ENCODE measurements at regions not wholly inside any gene's neighbourhood (a gene's known extent, or its start where the extent isn't known, plus 50 kb on each side); places are given as distances from the start of the nearest gene placed in this dataset.
"Not testable (repeated sequence)": the region's sequence is repeated elsewhere in the genome, so short reads cannot be mapped to it uniquely, and the experiment has no call there.

DNA sequence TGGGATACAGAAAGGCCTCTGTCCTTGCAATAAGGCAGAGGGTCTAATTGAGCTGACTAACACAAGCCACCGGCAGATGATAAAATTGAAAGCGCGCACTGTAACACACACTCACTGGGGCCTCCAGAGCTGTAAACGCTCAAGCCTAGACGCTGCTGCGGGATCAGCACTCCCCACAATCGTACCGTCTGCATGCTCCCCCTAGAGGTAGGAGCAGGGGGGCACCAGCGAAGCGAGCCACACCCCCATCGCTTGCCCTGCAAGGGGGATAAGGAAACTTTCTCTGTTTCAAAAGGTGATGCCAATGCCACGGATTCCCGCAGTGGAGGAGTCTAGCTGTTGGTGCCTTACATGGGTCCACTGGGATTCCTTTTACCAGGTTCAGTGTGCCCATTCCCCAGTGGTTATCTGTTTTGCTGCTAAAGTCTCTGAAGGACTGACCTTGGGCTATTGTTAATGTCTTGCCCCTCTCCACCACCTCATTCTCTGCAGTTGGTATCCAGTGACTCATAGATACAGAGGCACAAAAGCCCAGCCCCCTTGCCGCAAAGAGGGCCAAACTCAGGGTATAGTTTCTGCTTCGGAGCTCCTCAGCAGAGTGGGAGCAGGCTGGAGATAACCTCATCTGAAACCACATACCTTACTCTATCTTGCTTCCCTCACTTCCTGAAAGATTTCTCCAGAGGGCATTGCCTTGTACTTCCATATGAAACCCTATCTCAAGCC, 139.3 kb upstream of the KBTBD8 start:
- no peak for DNase-seq (ENCODE audit: low read depth)

DNA sequence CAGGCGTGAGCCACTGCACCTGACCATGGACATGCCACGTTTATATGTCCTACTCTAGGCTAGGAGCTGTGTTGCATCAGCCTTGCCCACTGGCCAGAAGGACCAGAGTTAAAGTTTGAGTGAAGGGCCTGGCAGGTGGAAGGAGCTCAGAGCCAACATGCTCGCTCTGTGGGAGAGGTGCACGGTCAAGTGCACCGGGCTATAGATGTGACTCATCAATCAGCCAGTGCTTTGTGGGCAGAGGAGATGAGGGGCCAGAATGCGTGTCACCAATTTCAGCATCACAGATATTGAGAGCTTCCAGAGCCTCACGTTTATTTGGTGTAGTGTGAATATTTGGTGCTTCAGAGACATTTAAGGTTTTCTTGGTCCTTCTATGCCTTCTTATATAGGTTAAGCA, 137.3 kb upstream of the KBTBD8 start:
- no peak for DNase-seq (ENCODE audit: low read depth)

- DNase-seq (ENCODE audit: low read depth) = no peak
Observed at GRCh38 chr3:66863205-66864111, 134.6 kb upstream of the KBTBD8 start.

DNA sequence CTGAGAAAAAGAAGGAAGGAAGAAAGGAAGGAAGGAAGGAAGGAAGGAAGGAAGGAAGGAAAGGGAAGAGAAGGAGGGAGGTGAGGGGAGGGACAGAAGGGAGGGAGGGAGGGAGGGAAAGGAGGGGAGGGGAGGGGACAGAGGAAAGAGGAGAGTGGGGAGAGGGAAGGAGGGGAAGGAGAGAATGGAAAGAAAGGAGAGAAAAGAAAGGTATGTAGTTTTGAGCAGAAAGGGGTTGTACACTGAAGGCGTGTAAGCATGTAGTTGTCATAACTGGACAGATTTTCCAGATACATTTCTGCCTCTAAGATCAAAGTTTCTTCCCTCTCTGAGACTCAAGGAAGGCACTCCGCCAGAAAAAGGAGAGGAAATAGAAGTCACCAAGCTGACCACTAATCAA, 113.4 kb upstream of the KBTBD8 start:
- DNase-seq (ENCODE audit: low read depth) = no peak

GRCh38 chr3:66885326-66886000, 112.6 kb upstream of the KBTBD8 start:
- no peak for DNase-seq (ENCODE audit: low read depth)

- DNase-seq (ENCODE audit: low read depth) = no peak
Observed at GRCh38 chr3:66889750-66890494, 108.2 kb upstream of the KBTBD8 start.

- no peak for DNase-seq (ENCODE audit: low read depth)
Observed at GRCh38 chr3:66898155-66898554, 100.0 kb upstream of the KBTBD8 start.

GRCh38 chr3:66904336-66904735, 93.8 kb upstream of the KBTBD8 start:
- DNase-seq (ENCODE audit: low read depth) = no peak

GRCh38 chr3:66904831-66905493, 93.1 kb upstream of the KBTBD8 start:
- no peak for DNase-seq (ENCODE audit: low read depth)

DNA sequence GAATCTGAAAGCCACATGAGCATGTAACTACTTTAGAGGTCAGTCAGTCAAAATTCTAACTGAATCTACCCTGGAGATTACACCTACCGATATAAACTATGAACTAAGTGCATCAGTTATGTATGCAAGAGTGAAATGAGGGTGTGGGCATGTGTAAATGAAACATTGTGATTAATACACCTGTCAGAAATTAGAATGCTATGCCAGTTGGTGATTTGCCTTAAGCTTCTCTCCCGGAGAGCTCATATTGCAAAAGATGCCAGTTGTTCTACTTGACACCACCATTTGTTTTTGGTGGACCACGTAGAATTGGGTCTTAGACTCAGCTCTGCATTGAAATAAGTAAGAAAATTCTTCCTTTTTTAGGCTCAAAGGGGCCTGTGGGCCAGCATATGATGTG, 91.0 kb upstream of the KBTBD8 start:
- DNase-seq (ENCODE audit: low read depth) = no peak

GRCh38 chr3:66910266-66911055, 87.6 kb upstream of the KBTBD8 start:
- DNase-seq (ENCODE audit: low read depth) = no peak

DNA sequence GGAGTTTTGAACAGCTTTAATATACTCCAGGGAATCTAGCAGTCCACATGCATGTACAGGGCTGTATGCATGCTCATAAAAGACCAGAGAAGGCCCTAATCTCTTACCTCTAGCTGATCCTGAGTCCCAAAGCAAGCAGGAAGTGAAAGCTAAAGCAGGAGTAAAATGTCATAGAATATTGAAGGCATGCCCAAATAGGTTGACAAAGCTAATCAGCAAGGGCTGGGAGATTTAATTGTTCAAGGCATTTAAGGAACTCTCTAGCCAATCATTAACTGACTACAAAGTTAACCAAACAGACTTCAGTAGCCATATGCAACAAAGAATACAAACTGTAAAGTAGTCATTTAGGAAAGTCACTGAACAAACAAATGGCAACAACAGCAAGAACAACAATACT, 85.8 kb upstream of the KBTBD8 start:
- no peak for DNase-seq (ENCODE audit: low read depth)

DNA sequence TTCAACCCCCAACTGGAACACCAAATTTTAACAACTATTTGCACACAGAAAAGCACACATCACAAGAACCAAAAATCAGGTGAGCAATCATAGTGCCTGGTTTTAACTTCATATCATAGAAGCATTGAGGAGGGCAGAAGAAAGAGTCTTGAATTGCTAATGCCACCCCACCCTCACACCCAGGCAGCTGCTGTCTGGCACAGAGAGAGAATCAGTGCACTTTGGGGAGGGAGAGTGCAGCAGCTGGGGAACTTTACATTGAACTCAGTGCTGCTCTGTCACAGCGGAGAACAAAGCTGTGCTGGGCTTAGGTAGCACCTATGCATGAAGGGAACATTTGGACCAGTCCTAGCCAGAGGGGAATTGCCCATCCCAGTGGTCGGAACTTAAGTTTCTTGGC, 76.0 kb upstream of the KBTBD8 start:
- no peak for DNase-seq (ENCODE audit: low read depth)

- no peak for DNase-seq (ENCODE audit: low read depth)
Observed at GRCh38 chr3:66923969-66924368, 74.1 kb upstream of the KBTBD8 start.

GRCh38 chr3:66928252-66928651, 69.9 kb upstream of the KBTBD8 start:
- DNase-seq (ENCODE audit: low read depth) = no peak

DNA sequence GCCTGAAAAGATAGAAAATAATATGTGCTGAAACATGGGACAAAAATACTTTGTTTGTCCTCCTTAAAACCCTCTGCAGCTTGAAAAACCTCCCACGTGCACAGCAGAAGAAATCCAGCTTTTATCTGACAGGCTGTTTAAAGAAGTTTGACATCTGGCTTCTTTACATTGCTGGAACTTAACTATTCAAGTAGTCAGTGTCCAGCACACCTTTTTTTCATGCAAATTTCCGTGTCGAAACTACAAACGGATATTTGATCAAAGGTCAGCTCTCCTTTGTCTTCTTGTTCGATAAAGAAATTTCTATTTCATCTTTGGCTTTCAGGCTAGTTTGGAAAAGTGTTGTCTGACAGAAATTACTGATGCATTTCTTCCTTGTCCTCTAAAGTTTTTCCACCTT, 66.8 kb upstream of the KBTBD8 start:
- no peak for DNase-seq (ENCODE audit: low read depth)

GRCh38 chr3:66931699-66932098, 66.4 kb upstream of the KBTBD8 start:
- DNase-seq (ENCODE audit: low read depth) = no peak

DNA sequence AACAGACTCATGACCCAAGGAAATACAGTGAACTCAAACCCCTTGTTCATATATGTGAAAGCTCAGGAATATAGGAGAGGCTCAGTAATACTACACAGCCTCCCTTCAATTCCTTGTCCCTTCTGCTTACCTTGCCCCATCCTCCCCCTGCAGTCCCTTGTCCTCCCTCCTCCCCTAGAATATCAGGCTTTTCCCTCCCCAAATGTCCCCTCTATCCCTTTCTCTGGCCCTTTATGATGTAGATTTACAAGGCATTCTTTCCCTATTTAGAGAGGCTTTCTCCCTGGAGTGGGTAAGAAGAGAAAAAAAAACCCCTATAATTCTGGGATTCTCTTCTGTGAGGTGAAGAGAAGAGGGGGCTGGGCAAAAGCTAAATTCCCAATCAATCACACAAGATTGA, 64.9 kb upstream of the KBTBD8 start:
- no peak for DNase-seq (ENCODE audit: low read depth)

DNA sequence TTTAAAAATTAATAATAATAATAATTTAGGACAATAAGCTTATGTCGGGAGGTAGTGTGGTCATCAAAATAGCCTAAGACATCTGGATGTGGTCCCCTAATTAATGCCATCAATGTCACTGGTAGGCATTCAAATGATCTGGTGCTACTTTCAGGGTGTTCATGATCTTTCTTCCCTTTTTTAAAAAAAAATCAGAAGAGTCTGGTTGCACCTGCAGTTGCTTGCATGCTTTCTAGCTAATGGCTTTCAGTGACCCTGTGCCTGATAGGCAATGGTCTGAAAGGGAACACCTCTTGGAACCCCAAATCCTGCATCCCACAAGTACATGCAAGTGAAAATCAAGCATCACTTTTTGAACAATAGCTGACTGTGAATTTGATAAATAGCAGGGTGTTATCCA, 64.1 kb upstream of the KBTBD8 start:
- DNase-seq (ENCODE audit: low read depth) = no peak

- DNase-seq (ENCODE audit: low read depth) = no peak
Observed at GRCh38 chr3:66934725-66935124, 63.4 kb upstream of the KBTBD8 start.

GRCh38 chr3:66937041-66937440, 61.1 kb upstream of the KBTBD8 start:
- not testable (repeated sequence) for DNase-seq (ENCODE audit: low read depth)
